PC-3 (cell line): ENCODE measurements at regions not wholly inside any gene's neighbourhood (a gene's known extent, or its start where the extent isn't known, plus 50 kb on each side); places are given as distances from the start of the nearest gene placed in this dataset.

Source experiments
- ATAC-seq: fragments of 200-7000 bp; cut with Tn5 transposase; 2 replicates; pipeline ENCODE4 v1.9.1; 2020; ENCODE audit warnings: mild to moderate bottlenecking, moderate library complexity
- BruUV-seq: library from RNA; stranded (reverse); fragments of 400-500 nt; replicated peaks from 2 replicates; lab custom pipeline; 2021; lab: Mats Ljungman, UMichigan
- CTCF ChIA-PET: fragments of 300-600 bp; sonication (Branson Sonifier 250); formaldehyde crosslinking; loops from one replicate; lab custom pipeline; 2022; ENCODE audit warnings: antibody characterized with exemption; lab: Charles Lee
- POLR2A ChIA-PET: fragments of 300-600 bp; sonication (Branson Sonifier 250); formaldehyde crosslinking; loops from one replicate; lab custom pipeline; 2022; ENCODE audit warnings: antibody characterized with exemption; ENCODE audit not compliant: unreplicated experiment; lab: Charles Lee
- DNase-seq: peaks from one replicate; pipeline ENCODE4 v3.0.0-alpha.2; 2015
- H2AFZ ChIP-seq: fragments of 300-600 bp; sonication (generic); 2 replicates; pipeline ENCODE4 v1.6.0; 2016; ENCODE audit warnings: antibody characterized with exemption, low read length
- H3F3A ChIP-seq: fragments of 300-600 bp; sonication (generic); one replicate; pipeline ENCODE4 v1.6.0; 2017; ENCODE audit warnings: antibody characterized with exemption, low read length, control low read depth, mild to moderate bottlenecking; ENCODE audit not compliant: unreplicated experiment
- H3K27ac ChIP-seq: fragments of 300-600 bp; sonication (generic); 2 replicates; pipeline ENCODE4 v1.5.1; 2016; ENCODE audit warnings: mild to moderate bottlenecking, low read length
- H3K27me3 ChIP-seq: fragments of 300-600 bp; sonication (generic); 2 replicates; pipeline ENCODE4 v1.6.1; 2016; ENCODE audit warnings: low read length, mixed read lengths
- H3K36me3 ChIP-seq: fragments of 300-600 bp; sonication (generic); 2 replicates; pipeline ENCODE4 v1.6.1; 2016; ENCODE audit warnings: low read depth, mixed run types, low read length, mixed read lengths
- H3K4me1 ChIP-seq: fragments of 300-600 bp; sonication (generic); 2 replicates; pipeline ENCODE4 v1.5.1; 2016; ENCODE audit warnings: low read length; ENCODE audit not compliant: insufficient read depth
- H3K4me2 ChIP-seq: fragments of 300-600 bp; sonication (generic); 2 replicates; pipeline ENCODE4 v1.6.0; 2016; ENCODE audit warnings: low read length
- H3K4me3 ChIP-seq: fragments of 300-600 bp; sonication (generic); 2 replicates; pipeline ENCODE4 v1.5.1; 2016; ENCODE audit warnings: mild to moderate bottlenecking, low read length, mixed read lengths
- H3K79me2 ChIP-seq: fragments of 300-600 bp; sonication (generic); 2 replicates; pipeline ENCODE4 v1.6.1; 2017; ENCODE audit warnings: low read length, mixed read lengths
- H3K9ac ChIP-seq: fragments of 300-600 bp; sonication (generic); 2 replicates; pipeline ENCODE4 v1.6.0; 2016; ENCODE audit warnings: mild to moderate bottlenecking, low read length
- H3K9me2 ChIP-seq: fragments of 300-600 bp; sonication (generic); replicated peaks from 2 replicates; pipeline ENCODE4 v1.6.1; 2016; ENCODE audit warnings: mixed run types, low read length, mixed read lengths
- H3K9me3 ChIP-seq: fragments of 300-600 bp; sonication (generic); 2 replicates; pipeline ENCODE4 v1.6.1; 2016; ENCODE audit warnings: low read length, mixed read lengths
- H4K20me1 ChIP-seq: fragments of 300-600 bp; sonication (generic); 2 replicates; pipeline ENCODE4 v1.6.1; 2016; ENCODE audit warnings: low read length, mixed read lengths
- EZH2 ChIP-seq: fragments of 300-600 bp; sonication (generic); IDR thresholded peaks from one replicate; pipeline ENCODE4 v1.6.1; 2017; ENCODE audit warnings: antibody characterized with exemption, mild to moderate bottlenecking, low read length; ENCODE audit not compliant: unreplicated experiment
- EZH2phosphoT487 ChIP-seq: fragments of 300-600 bp; sonication (generic); IDR thresholded peaks from 2 replicates; pipeline ENCODE4 v1.6.1; 2018; ENCODE audit warnings: mild to moderate bottlenecking, antibody characterized with exemption, low read length, borderline replicate concordance
- intact Hi-C: fragments of 100-400 bp; cut with micrococcal nuclease; formaldehyde crosslinking; loops from 2 replicates; pipeline ENCODE4 v1.9.0; 2023
- TF ChIP-seq, protein P1 (sequence below): fragments of 300-600 bp; sonication (generic); conservative IDR thresholded peaks from 2 replicates; pipeline ENCODE4 v1.5.1; 2017; ENCODE audit warnings: antibody characterized with exemption, low read depth, mild to moderate bottlenecking, low read length

DNA sequence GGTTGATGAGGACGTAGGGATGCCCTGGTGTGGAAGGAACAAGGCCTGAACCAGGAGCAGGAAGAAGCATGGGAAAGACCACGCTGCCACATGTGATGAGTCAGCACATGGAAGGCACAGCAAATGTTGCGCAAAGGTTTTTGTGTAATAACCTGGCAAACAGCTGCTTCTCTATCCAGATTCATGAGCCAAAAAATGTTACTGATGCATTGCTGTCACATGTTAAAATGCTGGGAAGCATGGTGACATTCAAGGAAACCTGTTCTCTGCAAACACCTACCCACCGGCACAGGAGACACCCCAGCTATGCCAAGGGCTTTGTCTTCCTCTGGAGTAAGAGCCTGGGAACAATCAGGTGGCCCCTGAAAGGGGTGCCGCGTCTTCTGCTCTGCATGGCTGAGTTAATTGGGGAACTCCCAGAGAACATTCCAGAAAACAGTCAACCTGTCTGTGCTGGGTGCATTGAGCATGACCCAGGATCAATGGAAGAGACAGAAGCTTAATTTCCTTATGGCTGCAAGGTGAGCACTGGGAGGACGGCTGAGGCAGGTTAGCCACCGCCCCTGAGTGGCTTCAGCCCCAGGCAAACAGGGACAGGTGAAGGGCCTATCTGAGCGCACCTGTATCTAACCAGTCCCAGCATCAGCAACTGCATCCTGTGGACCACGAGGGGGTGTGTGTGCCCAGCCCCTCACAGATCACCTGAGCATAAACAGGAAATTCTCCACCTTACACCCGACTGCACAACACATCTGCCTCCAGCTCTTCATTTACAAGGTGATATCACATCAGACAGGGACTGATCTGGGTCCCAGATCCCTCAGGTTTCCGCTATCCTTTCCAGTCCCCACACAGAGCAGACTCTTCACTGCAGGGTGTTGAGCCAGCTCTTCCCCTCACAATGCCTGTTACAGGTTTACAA, 108.4 kb downstream of the GGTLC2 start:
- ChIA-PET POLR2A (no interaction called here), CTCF (interaction anchor here (0.5 to 0.6 kb wide), 3 partner anchors 17 to 278 kb away, joined by 3 to 5 read pairs (median 3); no protein-coding TSS in a partner anchor)
- H3K27ac ChIP-seq = no peak overlapping the region
- H3K9ac ChIP-seq = no peak overlapping the region
- no peak overlapping the region for H3K4me2 ChIP-seq
- H3K4me3 ChIP-seq = no peak overlapping the region
- intact Hi-C loops = loop anchor here (1.0 kb wide), 1 partner anchor 203 kb away; no protein-coding TSS in a partner anchor
- H3K9me2 ChIP-seq = no peaks in the 10 kb centered on the region
- no peaks in the 10 kb centered on the region for H4K20me1 ChIP-seq
- H3K79me2 ChIP-seq = no peaks in the 10 kb centered on the region
- TF ChIP-seq EZH2phosphoT487 = no peak
- no peak for TF ChIP-seq EZH2
- TF ChIP-seq, protein P1, sequence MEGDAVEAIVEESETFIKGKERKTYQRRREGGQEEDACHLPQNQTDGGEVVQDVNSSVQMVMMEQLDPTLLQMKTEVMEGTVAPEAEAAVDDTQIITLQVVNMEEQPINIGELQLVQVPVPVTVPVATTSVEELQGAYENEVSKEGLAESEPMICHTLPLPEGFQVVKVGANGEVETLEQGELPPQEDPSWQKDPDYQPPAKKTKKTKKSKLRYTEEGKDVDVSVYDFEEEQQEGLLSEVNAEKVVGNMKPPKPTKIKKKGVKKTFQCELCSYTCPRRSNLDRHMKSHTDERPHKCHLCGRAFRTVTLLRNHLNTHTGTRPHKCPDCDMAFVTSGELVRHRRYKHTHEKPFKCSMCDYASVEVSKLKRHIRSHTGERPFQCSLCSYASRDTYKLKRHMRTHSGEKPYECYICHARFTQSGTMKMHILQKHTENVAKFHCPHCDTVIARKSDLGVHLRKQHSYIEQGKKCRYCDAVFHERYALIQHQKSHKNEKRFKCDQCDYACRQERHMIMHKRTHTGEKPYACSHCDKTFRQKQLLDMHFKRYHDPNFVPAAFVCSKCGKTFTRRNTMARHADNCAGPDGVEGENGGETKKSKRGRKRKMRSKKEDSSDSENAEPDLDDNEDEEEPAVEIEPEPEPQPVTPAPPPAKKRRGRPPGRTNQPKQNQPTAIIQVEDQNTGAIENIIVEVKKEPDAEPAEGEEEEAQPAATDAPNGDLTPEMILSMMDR = no peak
- H3K27me3 ChIP-seq = no peaks in the 10 kb centered on the region
- no TSS peak for BruUV-seq
- no peaks in the 10 kb centered on the region for H3F3A ChIP-seq
- no peaks in the 10 kb centered on the region for H3K36me3 ChIP-seq
- no peak overlapping the region for H2AFZ ChIP-seq
- peak; percentile 4 for DNase-seq
- ATAC-seq = no peak
- no peaks in the 10 kb centered on the region for H3K9me3 ChIP-seq
- no peaks in the 10 kb centered on the region for H3K4me1 ChIP-seq

DNA sequence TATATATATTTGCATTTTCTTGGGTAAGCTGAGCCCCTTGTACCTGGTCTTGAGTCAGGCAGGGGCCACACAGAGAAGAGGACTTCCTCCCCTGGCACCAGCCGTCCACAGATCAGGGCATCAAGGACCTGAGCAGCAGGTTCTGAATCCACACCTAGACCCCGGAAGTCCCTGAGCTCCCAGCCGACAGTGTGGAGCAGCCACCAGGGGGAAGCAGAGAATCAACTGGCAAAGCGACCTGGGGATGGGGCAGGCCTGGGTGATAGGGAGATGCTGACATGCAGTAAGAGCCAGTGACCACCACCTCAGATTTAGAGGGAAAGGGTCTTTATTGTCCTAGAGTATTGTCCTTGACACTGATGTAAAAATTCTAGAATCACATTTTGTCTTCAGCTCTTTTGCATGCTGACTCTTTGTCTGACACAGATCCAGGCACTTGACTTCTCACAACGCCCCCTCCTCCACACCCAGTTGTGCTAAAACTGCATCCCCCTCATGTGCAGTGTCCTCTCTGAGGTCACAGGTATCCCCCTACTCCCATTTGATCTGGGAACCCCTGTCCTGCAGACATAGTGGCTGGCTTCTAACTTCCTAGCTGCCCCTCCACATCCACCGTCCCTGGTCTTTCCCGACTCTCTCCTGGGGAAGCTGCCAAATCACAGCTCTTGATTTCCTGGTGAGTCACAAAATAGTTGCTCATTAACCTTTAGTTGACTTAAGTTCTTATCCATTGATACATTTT, 109.3 kb downstream of the GGTLC2 start:
- Histone ChIP-seq H3F3A (no peaks in the 10 kb centered on the region), H3K4me2 (no peak overlapping the region), H4K20me1 (no peaks in the 10 kb centered on the region), H3K4me1 (no peaks in the 10 kb centered on the region), H2AFZ (no peak overlapping the region), H3K4me3 (no peak overlapping the region), H3K9me2 (no peaks in the 10 kb centered on the region), H3K9me3 (no peaks in the 10 kb centered on the region), H3K79me2 (no peaks in the 10 kb centered on the region), H3K9ac (no peak overlapping the region), H3K36me3 (no peaks in the 10 kb centered on the region), H3K27ac (no peak overlapping the region), H3K27me3 (no peaks in the 10 kb centered on the region)
- BruUV-seq = no TSS peak
- DNase-seq (peak; percentile 62), ATAC-seq (peak; percentile 67)
- CTCF ChIA-PET = interaction anchor here (0.5 to 0.6 kb wide), 3 partner anchors 16 to 279 kb away, joined by 3 to 5 read pairs (median 3); no protein-coding TSS in a partner anchor
- intact Hi-C loops = loop anchor here (1.0 kb wide), 1 partner anchor 203 kb away; no protein-coding TSS in a partner anchor
- TF ChIP-seq EZH2 (no peak), EZH2phosphoT487 (no peak)
- TF ChIP-seq, protein P1 = peak; percentile 71
- POLR2A ChIA-PET = no interaction called here
